SK-N-SH treated with all-trans-retinoic acid at 6 μM for 48 hours (cell line): ENCODE measurements at regions not wholly inside any gene's neighbourhood (a gene's known extent, or its start where the extent isn't known, plus 50 kb on each side); places are given as distances from the start of the nearest gene placed in this dataset.

Source experiments
- ATAC-seq: fragments of 200-7000 bp; cut with Tn5 transposase; 3 replicates; pipeline ENCODE4 v1.9.1; 2020; ENCODE audit warnings: mild to moderate bottlenecking, moderate library complexity
- ARNTL ChIP-seq: fragments of 450-650 bp; formaldehyde crosslinking; IDR thresholded peaks from 2 replicates; pipeline ENCODE4 v1.5.0; 2020; ENCODE audit warnings: low read depth, mild to moderate bottlenecking, moderate library complexity, borderline replicate concordance
- GLIS3 ChIP-seq: fragments of 250-450 bp; sonication (Bioruptor Pico); IDR thresholded peaks from 2 replicates; pipeline ENCODE4 v1.5.0; 2020; ENCODE audit warnings: mild to moderate bottlenecking, moderate library complexity
- PPARA ChIP-seq: fragments of 250-450 bp; sonication (Bioruptor Pico); IDR thresholded peaks from 2 replicates; pipeline ENCODE4 v1.5.0; 2020; ENCODE audit warnings: mild to moderate bottlenecking, borderline replicate concordance
- RARB ChIP-seq: fragments of 250-450 bp; sonication (Bioruptor Pico); IDR thresholded peaks from 2 replicates; pipeline ENCODE4 v1.8.0; 2021; ENCODE audit warnings: mild to moderate bottlenecking, moderate library complexity
- TCF4 ChIP-seq: fragments of 250-450 bp; sonication (Bioruptor Pico); IDR thresholded peaks from 2 replicates; pipeline ENCODE4 v1.8.0; 2021; ENCODE audit warnings: mild to moderate bottlenecking, moderate library complexity, borderline replicate concordance
- TOX ChIP-seq: fragments of 250-450 bp; sonication (Bioruptor Pico); IDR thresholded peaks from 2 replicates; pipeline ENCODE4 v1.8.0; 2021; ENCODE audit warnings: mild to moderate bottlenecking, moderate library complexity, borderline replicate concordance
- ZFP3 ChIP-seq: fragments of 250-450 bp; sonication (Bioruptor Pico); IDR thresholded peaks from 2 replicates; pipeline ENCODE4 v1.5.0; 2020; ENCODE audit warnings: mild to moderate bottlenecking, moderate library complexity
- ZFP30 ChIP-seq: fragments of 450-650 bp; formaldehyde crosslinking; IDR thresholded peaks from 2 replicates; pipeline ENCODE4 v1.5.0; 2022; ENCODE audit warnings: mild to moderate bottlenecking, moderate library complexity
- ZNF70 ChIP-seq: fragments of 450-650 bp; formaldehyde crosslinking; IDR thresholded peaks from 2 replicates; pipeline ENCODE4 v1.5.0; 2020; ENCODE audit warnings: mild to moderate bottlenecking, moderate library complexity
- ZNF8 ChIP-seq: fragments of 450-650 bp; formaldehyde crosslinking; IDR thresholded peaks from 2 replicates; pipeline ENCODE4 v1.5.0; 2020; ENCODE audit warnings: mild to moderate bottlenecking, moderate library complexity
- TF ChIP-seq, protein P1 (sequence below): fragments of 250-450 bp; sonication (Bioruptor Pico); IDR thresholded peaks from 2 replicates; pipeline ENCODE4 v1.8.0; 2021; ENCODE audit warnings: low read depth, mild to moderate bottlenecking, moderate library complexity, borderline replicate concordance
- TF ChIP-seq, protein P2 (sequence below): fragments of 250-450 bp; sonication (Bioruptor Pico); IDR thresholded peaks from 2 replicates; pipeline ENCODE4 v1.5.1; 2020; ENCODE audit warnings: low read depth, mild to moderate bottlenecking, moderate library complexity
- TF ChIP-seq, protein P3 (sequence below): fragments of 250-450 bp; sonication (Bioruptor Pico); IDR thresholded peaks from 2 replicates; pipeline ENCODE4 v1.5.1; 2021; ENCODE audit warnings: mild to moderate bottlenecking, moderate library complexity
- TF ChIP-seq, protein P4 (sequence below): fragments of 250-450 bp; sonication (Bioruptor Pico); IDR thresholded peaks from 2 replicates; pipeline ENCODE4 v1.8.0; 2020; ENCODE audit warnings: mild to moderate bottlenecking, moderate library complexity, borderline replicate concordance

DNA sequence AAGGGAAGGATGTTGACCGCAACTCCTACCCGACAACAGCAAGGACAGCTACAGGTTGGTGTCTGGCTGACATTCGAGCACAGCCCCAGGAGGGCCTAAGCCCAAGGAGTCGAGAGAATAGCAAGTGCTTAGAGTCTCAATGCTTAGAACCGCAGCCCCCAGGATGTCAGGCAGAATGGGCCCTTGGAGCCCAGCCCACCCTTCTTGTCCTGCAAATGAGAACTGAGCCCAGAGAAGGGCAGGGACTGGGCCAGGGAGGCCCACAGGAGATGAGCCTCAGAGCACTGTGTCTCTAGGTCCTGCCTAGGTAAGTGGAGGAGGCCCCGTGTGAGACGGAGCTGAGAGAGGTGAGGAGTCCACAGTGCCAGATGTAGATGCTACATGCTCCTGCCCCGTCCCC, 173.3 kb upstream of the ZMIZ1 start (continued):
- TF ChIP-seq, protein P1, sequence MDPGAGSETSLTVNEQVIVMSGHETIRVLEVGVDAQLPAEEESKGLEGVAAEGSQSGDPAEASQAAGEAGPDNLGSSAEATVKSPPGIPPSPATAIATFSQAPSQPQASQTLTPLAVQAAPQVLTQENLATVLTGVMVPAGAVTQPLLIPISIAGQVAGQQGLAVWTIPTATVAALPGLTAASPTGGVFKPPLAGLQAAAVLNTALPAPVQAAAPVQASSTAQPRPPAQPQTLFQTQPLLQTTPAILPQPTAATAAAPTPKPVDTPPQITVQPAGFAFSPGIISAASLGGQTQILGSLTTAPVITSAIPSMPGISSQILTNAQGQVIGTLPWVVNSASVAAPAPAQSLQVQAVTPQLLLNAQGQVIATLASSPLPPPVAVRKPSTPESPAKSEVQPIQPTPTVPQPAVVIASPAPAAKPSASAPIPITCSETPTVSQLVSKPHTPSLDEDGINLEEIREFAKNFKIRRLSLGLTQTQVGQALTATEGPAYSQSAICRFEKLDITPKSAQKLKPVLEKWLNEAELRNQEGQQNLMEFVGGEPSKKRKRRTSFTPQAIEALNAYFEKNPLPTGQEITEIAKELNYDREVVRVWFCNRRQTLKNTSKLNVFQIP = no peak
- TF ChIP-seq GLIS3 (CRISPR knock-in tag) (no peak), ZFP30 (CRISPR knock-in tag) (no peak), ZNF8 (CRISPR knock-in tag) (no peak), ZNF70 (CRISPR knock-in tag) (no peak), ARNTL (CRISPR knock-in tag) (no peak), TCF4 (CRISPR knock-in tag) (no peak), RARB (no peak)

DNA sequence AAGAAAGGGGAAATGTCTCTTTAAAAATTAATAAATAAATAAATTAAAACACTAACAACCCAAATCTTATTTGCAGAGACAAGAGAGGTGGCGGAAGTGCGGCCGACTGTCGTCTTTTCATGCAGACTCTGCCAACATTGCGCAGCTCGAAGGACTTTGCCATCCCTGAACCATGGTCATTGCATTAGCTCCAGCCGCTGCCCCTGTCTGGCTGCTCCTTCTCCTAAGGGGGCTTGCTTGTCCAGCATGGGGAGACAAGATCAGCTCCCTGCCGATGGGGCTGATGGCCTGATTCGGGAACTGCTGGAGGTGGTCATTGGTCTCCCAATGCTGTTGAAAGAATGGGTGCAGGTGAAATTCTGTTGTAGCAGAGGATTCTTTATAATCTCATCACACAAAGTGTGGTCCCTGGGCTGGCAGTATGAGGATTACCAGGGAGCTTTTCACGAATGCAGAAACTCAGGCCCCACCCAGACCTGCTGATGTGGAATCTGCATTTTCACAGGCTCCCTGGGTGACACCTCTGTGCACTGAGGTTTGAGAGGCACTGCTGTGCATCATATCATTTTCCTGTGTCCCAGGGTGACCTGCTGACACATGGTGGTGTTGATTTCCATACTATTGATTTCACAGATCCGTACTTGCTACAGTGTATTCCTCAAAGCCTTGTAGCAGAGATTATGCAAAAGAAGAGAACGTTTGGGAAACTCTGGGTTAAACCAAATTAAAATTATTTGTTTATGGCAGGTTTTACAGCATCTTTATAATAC, 172.4 kb upstream of the ZMIZ1 start:
- TF ChIP-seq, protein P2, sequence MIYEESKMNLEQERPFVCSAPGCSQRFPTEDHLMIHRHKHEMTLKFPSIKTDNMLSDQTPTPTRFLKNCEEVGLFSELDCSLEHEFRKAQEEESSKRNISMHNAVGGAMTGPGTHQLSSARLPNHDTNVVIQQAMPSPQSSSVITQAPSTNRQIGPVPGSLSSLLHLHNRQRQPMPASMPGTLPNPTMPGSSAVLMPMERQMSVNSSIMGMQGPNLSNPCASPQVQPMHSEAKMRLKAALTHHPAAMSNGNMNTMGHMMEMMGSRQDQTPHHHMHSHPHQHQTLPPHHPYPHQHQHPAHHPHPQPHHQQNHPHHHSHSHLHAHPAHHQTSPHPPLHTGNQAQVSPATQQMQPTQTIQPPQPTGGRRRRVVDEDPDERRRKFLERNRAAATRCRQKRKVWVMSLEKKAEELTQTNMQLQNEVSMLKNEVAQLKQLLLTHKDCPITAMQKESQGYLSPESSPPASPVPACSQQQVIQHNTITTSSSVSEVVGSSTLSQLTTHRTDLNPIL = no peak
- TF ChIP-seq TOX (CRISPR knock-in tag) = no peak
- no peak for TF ChIP-seq PPARA (CRISPR knock-in tag)
- TF ChIP-seq, protein P3, sequence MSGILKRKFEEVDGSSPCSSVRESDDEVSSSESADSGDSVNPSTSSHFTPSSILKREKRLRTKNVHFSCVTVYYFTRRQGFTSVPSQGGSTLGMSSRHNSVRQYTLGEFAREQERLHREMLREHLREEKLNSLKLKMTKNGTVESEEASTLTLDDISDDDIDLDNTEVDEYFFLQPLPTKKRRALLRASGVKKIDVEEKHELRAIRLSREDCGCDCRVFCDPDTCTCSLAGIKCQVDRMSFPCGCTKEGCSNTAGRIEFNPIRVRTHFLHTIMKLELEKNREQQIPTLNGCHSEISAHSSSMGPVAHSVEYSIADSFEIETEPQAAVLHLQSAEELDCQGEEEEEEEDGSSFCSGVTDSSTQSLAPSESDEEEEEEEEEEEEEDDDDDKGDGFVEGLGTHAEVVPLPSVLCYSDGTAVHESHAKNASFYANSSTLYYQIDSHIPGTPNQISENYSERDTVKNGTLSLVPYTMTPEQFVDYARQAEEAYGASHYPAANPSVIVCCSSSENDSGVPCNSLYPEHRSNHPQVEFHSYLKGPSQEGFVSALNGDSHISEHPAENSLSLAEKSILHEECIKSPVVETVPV (CRISPR knock-in tag) = no peak
- no peak for ATAC-seq

DNA sequence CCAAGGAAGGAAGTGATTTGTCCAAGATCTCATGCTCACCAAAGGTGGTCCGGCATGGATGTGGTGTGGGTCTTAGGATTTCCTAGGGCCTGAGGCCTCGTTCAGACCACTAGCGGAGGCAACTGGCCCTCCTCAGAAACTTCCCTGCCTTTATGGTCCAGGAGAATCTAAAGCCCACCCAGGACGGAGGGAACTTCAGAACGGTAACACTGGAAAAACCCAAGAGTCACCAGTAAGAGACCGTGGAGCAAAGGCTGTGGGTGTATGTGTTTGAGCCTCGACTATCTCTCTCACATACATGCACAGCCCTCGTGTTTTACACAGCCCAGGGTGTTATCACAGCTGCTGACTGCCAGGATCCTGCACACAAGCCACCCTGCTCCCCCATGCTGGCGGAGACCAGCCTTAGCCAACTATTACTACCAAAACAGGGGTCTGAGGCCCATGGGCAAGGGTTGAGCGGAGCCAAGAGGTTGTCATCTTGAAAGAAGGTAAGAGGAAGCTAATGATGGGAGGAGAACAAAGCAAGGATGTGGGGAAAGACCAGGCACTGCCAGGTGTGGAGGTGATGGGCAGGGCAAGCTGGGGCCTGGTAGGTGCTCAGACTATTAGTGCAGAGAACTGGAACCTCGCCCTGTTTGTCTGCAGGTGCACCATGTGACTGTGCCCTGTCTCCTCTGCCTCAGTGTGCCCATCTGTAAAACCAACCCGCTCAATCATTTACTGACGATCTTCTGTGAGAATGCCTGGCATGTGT, 170.2 kb upstream of the ZMIZ1 start:
- ATAC-seq = no peak
- TF ChIP-seq, protein P4, sequence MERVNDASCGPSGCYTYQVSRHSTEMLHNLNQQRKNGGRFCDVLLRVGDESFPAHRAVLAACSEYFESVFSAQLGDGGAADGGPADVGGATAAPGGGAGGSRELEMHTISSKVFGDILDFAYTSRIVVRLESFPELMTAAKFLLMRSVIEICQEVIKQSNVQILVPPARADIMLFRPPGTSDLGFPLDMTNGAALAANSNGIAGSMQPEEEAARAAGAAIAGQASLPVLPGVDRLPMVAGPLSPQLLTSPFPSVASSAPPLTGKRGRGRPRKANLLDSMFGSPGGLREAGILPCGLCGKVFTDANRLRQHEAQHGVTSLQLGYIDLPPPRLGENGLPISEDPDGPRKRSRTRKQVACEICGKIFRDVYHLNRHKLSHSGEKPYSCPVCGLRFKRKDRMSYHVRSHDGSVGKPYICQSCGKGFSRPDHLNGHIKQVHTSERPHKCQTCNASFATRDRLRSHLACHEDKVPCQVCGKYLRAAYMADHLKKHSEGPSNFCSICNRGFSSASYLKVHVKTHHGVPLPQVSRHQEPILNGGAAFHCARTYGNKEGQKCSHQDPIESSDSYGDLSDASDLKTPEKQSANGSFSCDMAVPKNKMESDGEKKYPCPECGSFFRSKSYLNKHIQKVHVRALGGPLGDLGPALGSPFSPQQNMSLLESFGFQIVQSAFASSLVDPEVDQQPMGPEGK (CRISPR knock-in tag) = no peak
- TF ChIP-seq TOX (CRISPR knock-in tag) = no peak
- TF ChIP-seq ZFP3 = no peak
- no peak for TF ChIP-seq TCF4 (CRISPR knock-in tag)
- TF ChIP-seq, protein P3 (CRISPR knock-in tag) = no peak

DNA sequence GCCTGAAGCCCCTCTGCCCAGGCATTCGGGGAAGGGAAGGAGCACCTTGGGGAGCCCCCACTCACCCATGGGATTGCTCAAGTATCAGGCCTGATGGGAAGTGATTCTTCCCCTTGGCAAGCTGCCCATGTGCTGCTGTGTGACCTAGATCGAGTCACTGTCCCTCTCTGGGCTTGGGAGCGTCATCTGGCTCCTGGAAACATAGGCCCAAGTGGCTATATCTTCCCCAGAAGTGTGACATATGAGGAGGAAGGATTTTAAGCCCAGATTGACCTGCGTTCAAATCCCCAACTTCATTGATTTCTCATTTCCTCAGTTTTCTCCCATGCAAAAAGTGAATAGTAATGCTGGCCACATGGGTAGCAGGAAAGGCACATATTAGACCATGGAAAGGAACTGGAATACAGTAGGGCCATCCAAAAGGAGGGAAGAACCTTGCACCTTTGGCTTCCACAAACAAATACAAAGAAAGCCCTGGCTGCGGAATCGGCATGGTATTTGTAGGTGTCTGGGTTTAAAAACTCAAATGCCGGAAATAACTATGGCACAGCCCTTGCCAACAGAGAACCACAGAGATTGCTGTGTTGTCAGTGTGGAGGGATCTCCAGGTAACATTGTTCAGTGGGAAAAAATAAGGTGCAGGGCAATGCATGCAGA, 169.5 kb upstream of the ZMIZ1 start:
- TF ChIP-seq, protein P4 (CRISPR knock-in tag) = no peak
- TF ChIP-seq, all 23 proteins: peak for 0
- ATAC-seq = no peak
